ENCODE measurements at regions not wholly inside any gene's neighbourhood (a gene's known extent, or its start where the extent isn't known, plus 50 kb on each side); places are given as distances from the start of the nearest gene placed in this dataset.

GRCh38 chr2:8514274-8514662 lies 167.6 kb upstream of the ID2 start:
- no peak overlapping the region; the same call in 1 of the 2 replicates for H3K27ac ChIP-seq (ENCODE audit: low read depth, low read length)
- H4K20me1 ChIP-seq (ENCODE audit: control insufficient read depth, insufficient read depth, low read depth, low read length), result no peaks in the 10 kb centered on the region
- H3K4me2 ChIP-seq (ENCODE audit: low read length), result peak overlapping the region; percentile 72
- TF ChIP-seq EZH2phosphoT487 (IDR thresholded peaks at IDR 0.05; ENCODE audit: borderline replicate concordance, low read length) (no peak), CTCF (IDR thresholded peaks at IDR 0.05; ENCODE audit: low read depth, low read length, poor library complexity, severe bottlenecking) (no peak)
- peak overlapping the region; percentile 59 for H3K4me3 ChIP-seq (ENCODE audit: low read length)
- no peaks in the 10 kb centered on the region for H3K79me2 ChIP-seq (ENCODE audit: control insufficient read depth, low read length)
- H3K9me3 ChIP-seq (ENCODE audit: control insufficient read depth, insufficient read depth, low read length), result peaks cover 10% of the 10 kb centered on the region; the same call in 1 of the 2 replicates
- peaks cover 36% of the 10 kb centered on the region for H3K4me1 ChIP-seq (ENCODE audit: control insufficient read depth, low read length)
- H3F3A ChIP-seq (ENCODE audit: control insufficient read depth, insufficient read depth), result peaks cover 15% of the 10 kb centered on the region
- no peaks in the 10 kb centered on the region for H3K9me2 ChIP-seq (replicated peaks; ENCODE audit: control insufficient read depth, low read length)
- H3K27me3 ChIP-seq (ENCODE audit: control insufficient read depth, low read length), result no peaks in the 10 kb centered on the region
- no peaks in the 10 kb centered on the region for H3K36me3 ChIP-seq (ENCODE audit: control insufficient read depth, low read length)

GRCh38 chr2:8514796-8515758 lies 166.8 kb upstream of the ID2 start:
- peak overlapping the region; percentile 72 for H3K4me2 ChIP-seq (ENCODE audit: low read length)
- no peaks in the 10 kb centered on the region for H3K36me3 ChIP-seq (ENCODE audit: control insufficient read depth, low read length)
- H4K20me1 ChIP-seq (ENCODE audit: control insufficient read depth, insufficient read depth, low read depth, low read length), result no peaks in the 10 kb centered on the region
- H3K4me3 ChIP-seq (ENCODE audit: low read length), result peak overlapping the region; percentile 59
- H3F3A ChIP-seq (ENCODE audit: control insufficient read depth, insufficient read depth), result peaks cover 15% of the 10 kb centered on the region
- no peaks in the 10 kb centered on the region for H3K79me2 ChIP-seq (ENCODE audit: control insufficient read depth, low read length)
- no peaks in the 10 kb centered on the region for H3K9me2 ChIP-seq (replicated peaks; ENCODE audit: control insufficient read depth, low read length)
- H3K9me3 ChIP-seq (ENCODE audit: control insufficient read depth, insufficient read depth, low read length), result peaks cover 5% of the 10 kb centered on the region; the same call in 1 of the 2 replicates
- no peaks in the 10 kb centered on the region for H3K27me3 ChIP-seq (ENCODE audit: control insufficient read depth, low read length)
- peak overlapping the region; percentile 71 for H3K27ac ChIP-seq (ENCODE audit: low read depth, low read length)
- peaks cover 44% of the 10 kb centered on the region for H3K4me1 ChIP-seq (ENCODE audit: control insufficient read depth, low read length)
- TF ChIP-seq CTCF (IDR thresholded peaks at IDR 0.05; ENCODE audit: low read depth, low read length, poor library complexity, severe bottlenecking) (no peak), EZH2phosphoT487 (IDR thresholded peaks at IDR 0.05; ENCODE audit: borderline replicate concordance, low read length) (no peak)

- Histone ChIP-seq H3K9me3 (ENCODE audit: control insufficient read depth, insufficient read depth, low read length) (no peaks in the 10 kb centered on the region), H3K36me3 (ENCODE audit: control insufficient read depth, low read length) (no peaks in the 10 kb centered on the region), H3K4me3 (ENCODE audit: low read length) (peak overlapping the region; percentile 9; the same call in 1 of the 2 replicates), H3K4me1 (ENCODE audit: control insufficient read depth, low read length) (peaks cover 53% of the 10 kb centered on the region), H3K4me2 (ENCODE audit: low read length) (peak overlapping the region; percentile 72), H3K9me2 (replicated peaks; ENCODE audit: control insufficient read depth, low read length) (no peaks in the 10 kb centered on the region), H3K27ac (ENCODE audit: low read depth, low read length) (peak overlapping the region; percentile 71), H3K27me3 (ENCODE audit: control insufficient read depth, low read length) (no peaks in the 10 kb centered on the region), H3K79me2 (ENCODE audit: control insufficient read depth, low read length) (no peaks in the 10 kb centered on the region), H4K20me1 (ENCODE audit: control insufficient read depth, insufficient read depth, low read depth, low read length) (no peaks in the 10 kb centered on the region), H3F3A (ENCODE audit: control insufficient read depth, insufficient read depth) (peaks cover 15% of the 10 kb centered on the region)
- TF ChIP-seq EZH2phosphoT487 (IDR thresholded peaks at IDR 0.05; ENCODE audit: borderline replicate concordance, low read length), result no peak
- TF ChIP-seq CTCF (IDR thresholded peaks at IDR 0.05; ENCODE audit: low read depth, low read length, poor library complexity, severe bottlenecking), result peak; percentile 24
Measured at GRCh38 chr2:8515864-8516533, 165.9 kb upstream of the ID2 start.

All from DOHH2 (cell line).